Activated naive CD8-positive, alpha-beta T cell treated with anti-CD3 and anti-CD28 coated beads, Interleukin-2, amount 10 ng/mL, durations not matched to agents 7 days and 5 days (primary cell): ENCODE measurements at regions not wholly inside any gene's neighbourhood (a gene's known extent, or its start where the extent isn't known, plus 50 kb on each side); places are given as distances from the start of the nearest gene placed in this dataset.

Experiments used
- ATAC-seq: fragments of 150-1000 bp; cut with Tn5 transposase; one replicate; pipeline ENCODE4 v1.10.0; 2021; ENCODE audit warnings: low read depth, moderate library complexity
- POLR2A ChIA-PET: fragments of 350-600 bp; sonication (Branson Sonifier 250); formaldehyde crosslinking; loops from one replicate; lab custom pipeline; 2021; ENCODE audit warnings: antibody characterized with exemption; lab: Charles Lee
- DNase-seq: peaks from one replicate; pipeline ENCODE4 v3.0.0; 2021
- H3K27ac Mint-ChIP-seq: one replicate; pipeline ENCODE4 v1.8.0; 2022; ENCODE audit warnings: mild to moderate bottlenecking, mixed read lengths
- H3K27me3 Mint-ChIP-seq: one replicate; pipeline ENCODE4 v1.8.0; 2022; ENCODE audit warnings: mild to moderate bottlenecking, moderate library complexity, mixed read lengths
- H3K36me3 Mint-ChIP-seq: one replicate; pipeline ENCODE4 v1.8.0; 2021; ENCODE audit warnings: mild to moderate bottlenecking, mixed read lengths
- H3K4me1 Mint-ChIP-seq: one replicate; pipeline ENCODE4 v1.8.0; 2021; ENCODE audit warnings: mixed read lengths
- H3K4me3 Mint-ChIP-seq: one replicate; pipeline ENCODE4 v1.8.0; 2022; ENCODE audit warnings: mild to moderate bottlenecking, moderate library complexity, mixed read lengths
- H3K9me3 Mint-ChIP-seq: one replicate; pipeline ENCODE4 v1.8.0; 2021; ENCODE audit warnings: mixed read lengths

GRCh38 chr18:41681138-41681880 is 273.7 kb upstream of the PIK3C3 start:
- Mint-ChIP-seq H3K27me3 (no peaks in the 10 kb centered on the region), H3K36me3 (no peaks in the 10 kb centered on the region), H3K9me3 (peaks cover 2% of the 10 kb centered on the region), H3K4me1 (no peaks in the 10 kb centered on the region), H3K27ac (no peak overlapping the region), H3K4me3 (no peak overlapping the region)
- ATAC-seq = no peak
- POLR2A ChIA-PET = no interaction called here
- DNase-seq = no peak

GRCh38 chr18:41674506-41674905 is 280.5 kb upstream of the PIK3C3 start:
- Mint-ChIP-seq H3K4me3 (no peak overlapping the region), H3K27ac (no peak overlapping the region), H3K27me3 (no peaks in the 10 kb centered on the region), H3K9me3 (no peaks in the 10 kb centered on the region), H3K36me3 (no peaks in the 10 kb centered on the region), H3K4me1 (no peaks in the 10 kb centered on the region)
- ATAC-seq = no peak
- no peak for DNase-seq
- POLR2A ChIA-PET = no interaction called here

GRCh38 chr18:41666231-41666630 is 288.8 kb upstream of the PIK3C3 start:
- DNase-seq (no peak), ATAC-seq (no peak)
- H3K9me3 Mint-ChIP-seq = no peaks in the 10 kb centered on the region
- H3K27ac Mint-ChIP-seq = no peak overlapping the region
- no peaks in the 10 kb centered on the region for H3K36me3 Mint-ChIP-seq
- no peaks in the 10 kb centered on the region for H3K27me3 Mint-ChIP-seq
- no peak overlapping the region for H3K4me3 Mint-ChIP-seq
- POLR2A ChIA-PET = no interaction called here
- no peaks in the 10 kb centered on the region for H3K4me1 Mint-ChIP-seq

- Mint-ChIP-seq H3K36me3 (no peaks in the 10 kb centered on the region), H3K4me3 (no peak overlapping the region), H3K4me1 (no peaks in the 10 kb centered on the region), H3K27ac (no peak overlapping the region), H3K27me3 (no peaks in the 10 kb centered on the region), H3K9me3 (no peaks in the 10 kb centered on the region)
- DNase-seq (no peak), ATAC-seq (no peak)
- POLR2A ChIA-PET = no interaction called here
Measured at GRCh38 chr18:41665210-41665609, 289.8 kb upstream of the PIK3C3 start.

- H3K9me3 Mint-ChIP-seq = no peaks in the 10 kb centered on the region
- H3K27ac Mint-ChIP-seq = no peak overlapping the region
- no peaks in the 10 kb centered on the region for H3K27me3 Mint-ChIP-seq
- no peaks in the 10 kb centered on the region for H3K36me3 Mint-ChIP-seq
- no peak for ATAC-seq
- DNase-seq = no peak
- POLR2A ChIA-PET = no interaction called here
- H3K4me3 Mint-ChIP-seq = no peak overlapping the region
- no peaks in the 10 kb centered on the region for H3K4me1 Mint-ChIP-seq
Measured at GRCh38 chr18:41660654-41661053, 294.4 kb upstream of the PIK3C3 start.

- H3K36me3 Mint-ChIP-seq = no peaks in the 10 kb centered on the region
- POLR2A ChIA-PET = interaction anchor here (0.6 kb wide), 1 partner anchor 36 kb away, joined by 3 read pairs; no protein-coding TSS in a partner anchor
Measured at GRCh38 chr18:41659438-41660130, 295.4 kb upstream of the PIK3C3 start.

GRCh38 chr18:41657189-41657588 is 297.8 kb upstream of the PIK3C3 start:
- DNase-seq (no peak), ATAC-seq (no peak)
- Mint-ChIP-seq H3K27me3 (no peaks in the 10 kb centered on the region), H3K4me1 (no peaks in the 10 kb centered on the region), H3K27ac (no peak overlapping the region), H3K36me3 (no peaks in the 10 kb centered on the region), H3K9me3 (no peaks in the 10 kb centered on the region), H3K4me3 (no peak overlapping the region)
- POLR2A ChIA-PET = no interaction called here

More at GRCh38 chr18:41659438-41660130, 295.4 kb upstream of the PIK3C3 start:
- no peak overlapping the region for H3K27ac Mint-ChIP-seq
- H3K27me3 Mint-ChIP-seq = no peaks in the 10 kb centered on the region
- DNase-seq (no peak), ATAC-seq (no peak)
- H3K9me3 Mint-ChIP-seq = no peaks in the 10 kb centered on the region
- no peak overlapping the region for H3K4me3 Mint-ChIP-seq
- H3K4me1 Mint-ChIP-seq = no peaks in the 10 kb centered on the region

GRCh38 chr18:41655074-41655473 is 300.0 kb upstream of the PIK3C3 start:
- Mint-ChIP-seq H3K4me3 (no peak overlapping the region), H3K36me3 (no peaks in the 10 kb centered on the region), H3K27ac (no peak overlapping the region), H3K27me3 (no peaks in the 10 kb centered on the region), H3K9me3 (no peaks in the 10 kb centered on the region), H3K4me1 (no peaks in the 10 kb centered on the region)
- DNase-seq = no peak
- no peak for ATAC-seq
- POLR2A ChIA-PET = no interaction called here

GRCh38 chr18:41647914-41648313 is 307.1 kb upstream of the PIK3C3 start:
- Mint-ChIP-seq H3K27me3 (no peaks in the 10 kb centered on the region), H3K9me3 (no peaks in the 10 kb centered on the region), H3K4me3 (no peak overlapping the region), H3K36me3 (no peaks in the 10 kb centered on the region), H3K27ac (no peak overlapping the region), H3K4me1 (no peaks in the 10 kb centered on the region)
- POLR2A ChIA-PET = no interaction called here
- ATAC-seq = no peak
- DNase-seq = no peak

GRCh38 chr18:41646915-41647620 is 308.0 kb upstream of the PIK3C3 start:
- ATAC-seq (no peak), DNase-seq (no peak)
- Mint-ChIP-seq H3K27ac (no peak overlapping the region), H3K27me3 (no peaks in the 10 kb centered on the region), H3K36me3 (no peaks in the 10 kb centered on the region), H3K4me3 (no peak overlapping the region), H3K9me3 (no peaks in the 10 kb centered on the region), H3K4me1 (no peaks in the 10 kb centered on the region)
- POLR2A ChIA-PET = no interaction called here

- no peaks in the 10 kb centered on the region for H3K4me1 Mint-ChIP-seq
- POLR2A ChIA-PET = no interaction called here
- no peaks in the 10 kb centered on the region for H3K27me3 Mint-ChIP-seq
- no peaks in the 10 kb centered on the region for H3K36me3 Mint-ChIP-seq
- H3K9me3 Mint-ChIP-seq = no peaks in the 10 kb centered on the region
- DNase-seq = no peak
- H3K27ac Mint-ChIP-seq = no peak overlapping the region
- no peak overlapping the region for H3K4me3 Mint-ChIP-seq
- ATAC-seq = no peak
Measured at GRCh38 chr18:41645589-41646360, 309.3 kb upstream of the PIK3C3 start.

- POLR2A ChIA-PET = no interaction called here
Measured at GRCh38 chr18:41644466-41644865, 310.6 kb upstream of the PIK3C3 start.

GRCh38 chr18:41643427-41643826 is 311.6 kb upstream of the PIK3C3 start:
- no peak overlapping the region for H3K27ac Mint-ChIP-seq
- no peak for ATAC-seq
- H3K4me1 Mint-ChIP-seq = no peaks in the 10 kb centered on the region
- no peak overlapping the region for H3K4me3 Mint-ChIP-seq
- no peaks in the 10 kb centered on the region for H3K9me3 Mint-ChIP-seq
- no peaks in the 10 kb centered on the region for H3K27me3 Mint-ChIP-seq
- no peak for DNase-seq
- H3K36me3 Mint-ChIP-seq = no peaks in the 10 kb centered on the region
- POLR2A ChIA-PET = no interaction called here

More at GRCh38 chr18:41644466-41644865, 310.6 kb upstream of the PIK3C3 start:
- no peaks in the 10 kb centered on the region for H3K36me3 Mint-ChIP-seq
- H3K9me3 Mint-ChIP-seq = no peaks in the 10 kb centered on the region
- no peak for DNase-seq
- H3K4me3 Mint-ChIP-seq = no peak overlapping the region
- ATAC-seq = no peak
- no peaks in the 10 kb centered on the region for H3K27me3 Mint-ChIP-seq
- no peaks in the 10 kb centered on the region for H3K4me1 Mint-ChIP-seq
- H3K27ac Mint-ChIP-seq = no peak overlapping the region
